Large intestine (tissue), 3 donors: ENCODE measurements at regions not wholly inside any gene's neighbourhood (a gene's known extent, or its start where the extent isn't known, plus 50 kb on each side); places are given as distances from the start of the nearest gene placed in this dataset.

Source experiments
- DNase-seq, 2 donors: peaks; one replicate each; pipeline versions ENCODE4 v3.0.0 to v3.0.0-alpha.2; 2013
- H3K27ac ChIP-seq: one replicate; pipeline ENCODE4 v1.5.1; 2013; ENCODE audit warnings: low read length
- H3K27me3 ChIP-seq: 2 replicates; pipeline ENCODE4 v1.6.1; 2013; ENCODE audit warnings: low read length; ENCODE audit not compliant: control insufficient read depth, insufficient read depth
- H3K36me3 ChIP-seq: 2 replicates; pipeline ENCODE4 v1.6.1; 2013; ENCODE audit warnings: low read length; ENCODE audit not compliant: control insufficient read depth, insufficient read depth
- H3K4me1 ChIP-seq: one replicate; pipeline ENCODE4 v1.6.1; 2013; ENCODE audit warnings: low read length; ENCODE audit not compliant: control insufficient read depth, insufficient read depth
- H3K4me3 ChIP-seq: one replicate; pipeline ENCODE4 v1.5.1; 2013; ENCODE audit warnings: low read length
- H3K9me3 ChIP-seq: one replicate; pipeline ENCODE4 v1.6.1; 2013; ENCODE audit warnings: mild to moderate bottlenecking, low read depth, low read length, moderate library complexity; ENCODE audit not compliant: control insufficient read depth
- WGBS: methylation state at CpG from one replicate; pipeline ENCODE4 v1.1.5; 2013; ENCODE audit warnings: low lambda C conversion rate; ENCODE audit not compliant: insufficient coverage; 5-methylcytosine and 5-hydroxymethylcytosine counted together

DNA sequence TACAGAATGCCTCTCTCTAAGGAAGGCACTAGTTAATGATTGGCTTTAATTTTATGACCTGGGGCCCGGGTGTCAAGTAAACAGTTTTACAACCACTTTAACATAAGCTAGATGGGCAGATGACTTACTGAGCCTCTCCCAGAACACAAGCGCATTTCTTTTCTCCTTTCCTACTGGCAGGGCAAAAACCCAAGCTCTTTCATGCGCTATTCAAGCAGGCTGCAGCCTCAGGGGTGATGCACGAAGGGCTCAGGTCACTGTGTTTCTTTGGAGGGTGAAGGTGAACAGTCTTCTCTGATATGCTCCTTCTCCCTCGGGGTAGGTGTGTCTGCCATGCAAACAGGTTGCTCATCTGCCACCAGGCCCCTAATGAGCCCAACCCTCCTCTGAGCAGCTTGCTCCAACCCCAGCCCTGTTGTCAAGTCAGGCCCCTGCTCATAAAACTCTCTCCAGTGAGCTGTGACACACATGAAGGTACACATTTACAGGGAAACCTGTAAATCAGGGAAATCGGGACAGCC lies 73.5 kb upstream of the CDH4 start:
- peak; percentile 76 to 87 for DNase-seq
- H3K4me3 ChIP-seq: no peak overlapping the region
- H3K27ac ChIP-seq: peak overlapping the region; percentile 80
- no CpG with 5 or more reads among the region's 6 CpGs for WGBS
- H3K36me3 ChIP-seq: no peaks in the 10 kb centered on the region
- peaks cover 17% of the 10 kb centered on the region for H3K4me1 ChIP-seq
- H3K27me3 ChIP-seq: no peaks in the 10 kb centered on the region
- no peaks in the 10 kb centered on the region for H3K9me3 ChIP-seq

DNA sequence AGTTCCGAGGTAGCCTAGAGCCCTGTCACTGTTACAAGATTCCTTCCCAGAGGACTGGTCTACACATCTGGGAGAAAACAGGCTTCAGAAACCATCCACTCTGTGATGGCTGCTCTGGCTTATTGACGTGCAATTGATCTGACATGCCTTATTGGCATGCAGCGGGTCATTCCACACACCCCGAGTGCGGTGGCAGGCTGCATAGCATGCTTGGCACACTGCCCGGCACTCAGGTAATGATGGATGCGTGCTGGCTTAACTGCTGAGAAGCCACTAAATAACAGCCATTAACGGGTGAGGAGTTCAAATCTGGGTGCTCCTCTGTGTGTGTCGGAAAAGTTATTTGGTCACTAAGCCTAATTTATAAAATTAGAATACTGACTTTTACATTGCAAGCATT lies 67.9 kb upstream of the CDH4 start:
- H3K27ac ChIP-seq: no peak overlapping the region
- peaks cover 9% of the 10 kb centered on the region for H3K4me1 ChIP-seq
- H3K9me3 ChIP-seq: no peaks in the 10 kb centered on the region
- H3K36me3 ChIP-seq: no peaks in the 10 kb centered on the region
- no peak overlapping the region for H3K4me3 ChIP-seq
- no peaks in the 10 kb centered on the region for H3K27me3 ChIP-seq
- 80% methylated on average over 1 of the region's 9 CpGs for WGBS
- no peak for DNase-seq

DNA sequence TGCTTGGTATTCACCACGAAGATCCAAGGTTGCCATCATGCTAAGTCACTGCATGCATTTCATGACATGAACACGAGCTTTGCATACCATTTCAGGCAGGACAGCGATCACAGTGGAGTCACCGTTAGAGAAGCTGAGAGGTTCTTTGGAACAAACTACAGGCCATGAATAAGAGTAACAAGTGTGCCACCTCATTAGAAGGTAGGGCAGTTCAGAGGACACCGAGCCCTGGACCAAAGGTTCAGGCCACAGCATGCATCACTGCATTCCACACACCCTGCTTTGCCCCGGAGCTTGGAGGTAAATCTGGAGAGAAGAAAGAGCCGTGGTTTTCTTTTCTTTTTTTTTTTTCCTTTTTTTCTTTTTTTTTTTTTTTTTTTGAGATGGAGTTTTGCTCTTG lies 66.9 kb upstream of the CDH4 start:
- no peaks in the 10 kb centered on the region for H3K36me3 ChIP-seq
- peaks cover 4% of the 10 kb centered on the region for H3K4me1 ChIP-seq
- H3K9me3 ChIP-seq: no peaks in the 10 kb centered on the region
- no peak overlapping the region for H3K4me3 ChIP-seq
- 80% methylated on average over 1 of the region's 7 CpGs for WGBS
- H3K27me3 ChIP-seq: no peaks in the 10 kb centered on the region
- DNase-seq: no peak
- H3K27ac ChIP-seq: no peak overlapping the region

DNA sequence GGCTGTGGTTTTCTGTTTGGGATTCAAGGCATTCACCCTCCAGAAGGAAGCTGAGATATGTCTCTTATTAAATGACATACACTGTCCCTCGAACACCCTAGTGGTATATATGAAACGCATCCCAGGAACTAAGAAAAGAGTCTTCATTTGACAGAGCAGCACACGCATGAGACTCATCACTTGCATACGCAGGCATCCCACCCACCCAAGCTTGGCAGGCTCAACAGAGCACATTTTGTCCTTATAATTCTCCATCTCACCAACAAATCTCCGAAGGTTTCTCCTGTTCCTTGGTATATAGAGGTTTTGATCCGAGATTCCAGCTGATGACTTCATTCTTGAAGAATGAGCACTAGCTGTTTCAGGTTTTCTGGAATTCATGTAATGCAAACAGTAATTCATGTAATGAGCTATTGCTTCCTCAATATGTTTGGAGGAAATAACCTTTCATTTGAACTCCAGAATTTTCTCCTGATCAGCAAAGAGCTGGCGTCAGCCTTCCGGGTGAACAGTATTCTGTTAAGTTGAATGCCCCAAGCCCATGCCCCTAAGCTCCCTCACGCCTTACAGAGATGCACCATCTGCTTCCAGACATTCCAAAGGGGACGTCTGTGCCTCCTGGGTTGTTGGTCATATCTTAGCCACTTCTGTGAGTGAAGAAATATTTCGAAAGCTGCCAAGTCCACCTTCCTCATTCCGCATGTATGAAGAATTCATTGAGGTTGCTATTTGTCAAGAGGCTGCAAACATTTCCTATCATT lies 66.0 kb upstream of the CDH4 start:
- DNase-seq: peak; percentile 11 to 29
- Histone ChIP-seq H3K9me3 (no peaks in the 10 kb centered on the region), H3K36me3 (no peaks in the 10 kb centered on the region), H3K27me3 (no peaks in the 10 kb centered on the region), H3K4me1 (peaks cover 6% of the 10 kb centered on the region), H3K27ac (peak overlapping the region; percentile 33), H3K4me3 (no peak overlapping the region)
- WGBS: no CpG with 5 or more reads among the region's 12 CpGs

DNA sequence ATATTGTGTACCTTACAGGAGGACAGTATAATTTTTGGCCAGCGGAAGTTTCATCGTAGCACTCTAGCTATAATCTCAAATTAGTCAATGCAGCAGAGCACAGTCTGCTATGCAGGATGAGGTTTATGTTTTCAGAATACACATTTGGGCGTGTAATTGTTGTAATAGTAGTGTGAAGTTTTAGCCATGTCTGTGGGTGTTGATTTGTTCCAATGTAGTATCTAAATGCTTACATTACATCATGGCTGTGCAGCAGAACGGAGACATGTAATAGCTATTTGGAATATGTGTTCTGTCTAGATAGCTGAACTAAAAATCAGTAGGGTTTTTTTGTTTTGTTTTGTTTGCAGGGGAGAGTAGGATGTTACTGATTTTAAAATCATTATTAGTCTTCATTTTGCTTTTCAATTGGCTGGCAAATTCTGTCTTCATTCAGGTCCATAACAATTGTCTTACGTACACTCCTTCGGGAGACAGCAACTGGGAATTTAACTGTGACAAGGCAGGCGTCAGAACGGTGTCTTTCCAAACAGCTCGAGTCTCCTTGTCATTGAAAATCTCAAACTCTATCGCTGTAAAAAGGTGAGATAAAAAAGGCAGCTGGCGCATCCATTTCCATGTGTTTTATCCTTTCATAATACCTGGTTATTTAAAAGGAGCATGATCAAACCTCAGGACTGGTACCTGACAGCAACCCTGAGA lies 65.1 kb upstream of the CDH4 start:
- DNase-seq: no peak
- Histone ChIP-seq H3K4me3 (no peak overlapping the region), H3K27me3 (no peaks in the 10 kb centered on the region), H3K36me3 (no peaks in the 10 kb centered on the region), H3K27ac (peak overlapping the region; percentile 30), H3K4me1 (peaks cover 7% of the 10 kb centered on the region), H3K9me3 (no peaks in the 10 kb centered on the region)
- 63% methylated on average over 4 of the region's 11 CpGs for WGBS

DNA sequence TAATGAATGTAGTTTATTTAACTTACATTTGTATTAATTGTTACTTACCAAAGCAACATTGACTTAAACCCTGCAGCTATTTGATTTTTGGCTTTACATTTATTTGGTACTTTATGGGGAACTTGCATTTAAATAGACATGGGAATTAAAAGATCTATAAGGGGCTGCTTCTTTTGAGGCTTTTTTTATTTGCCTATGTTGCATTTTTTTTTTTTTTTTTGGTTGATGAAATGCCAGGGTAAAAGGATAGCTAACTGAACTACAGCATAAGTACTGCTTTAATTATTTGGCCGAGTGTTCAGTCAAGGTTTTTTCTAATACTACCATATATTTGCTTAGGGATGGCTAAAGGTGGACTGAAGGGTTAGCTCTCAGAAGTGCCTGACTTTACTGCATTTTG lies 62.5 kb upstream of the CDH4 start:
- Histone ChIP-seq H3K36me3 (no peaks in the 10 kb centered on the region), H3K27me3 (no peaks in the 10 kb centered on the region), H3K27ac (no peak overlapping the region), H3K9me3 (no peaks in the 10 kb centered on the region), H3K4me1 (peaks cover 10% of the 10 kb centered on the region), H3K4me3 (no peak overlapping the region)
- no peak for DNase-seq
- no CpG with 5 or more reads among the region's 1 CpG for WGBS

DNA sequence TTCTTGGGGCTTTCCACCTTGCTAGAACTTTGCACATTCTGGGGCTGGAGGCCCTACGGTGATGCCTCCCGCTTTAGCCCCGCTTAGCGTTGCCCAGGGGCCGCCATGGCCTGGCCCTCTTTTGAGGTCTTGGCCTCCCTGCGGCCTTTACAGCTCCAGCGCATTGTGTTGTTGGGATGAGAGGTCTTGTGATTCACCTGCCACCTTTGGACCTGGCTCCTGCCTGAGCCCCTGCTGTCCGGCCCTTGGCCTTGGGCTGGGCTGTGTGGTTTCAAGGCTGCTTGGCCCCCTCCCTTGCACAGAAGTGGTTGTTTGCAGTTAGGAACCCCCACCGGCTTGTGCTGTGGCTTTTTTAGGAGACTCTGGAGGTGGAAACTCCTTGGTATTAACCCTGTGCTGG lies 61.0 kb upstream of the CDH4 start:
- Histone ChIP-seq H3K4me3 (no peak overlapping the region), H3K36me3 (no peaks in the 10 kb centered on the region), H3K27ac (no peak overlapping the region), H3K4me1 (peaks cover 10% of the 10 kb centered on the region), H3K9me3 (no peaks in the 10 kb centered on the region), H3K27me3 (no peaks in the 10 kb centered on the region)
- WGBS: no CpG with 5 or more reads among the region's 9 CpGs
- peak; percentile 52 to 71 for DNase-seq

DNA sequence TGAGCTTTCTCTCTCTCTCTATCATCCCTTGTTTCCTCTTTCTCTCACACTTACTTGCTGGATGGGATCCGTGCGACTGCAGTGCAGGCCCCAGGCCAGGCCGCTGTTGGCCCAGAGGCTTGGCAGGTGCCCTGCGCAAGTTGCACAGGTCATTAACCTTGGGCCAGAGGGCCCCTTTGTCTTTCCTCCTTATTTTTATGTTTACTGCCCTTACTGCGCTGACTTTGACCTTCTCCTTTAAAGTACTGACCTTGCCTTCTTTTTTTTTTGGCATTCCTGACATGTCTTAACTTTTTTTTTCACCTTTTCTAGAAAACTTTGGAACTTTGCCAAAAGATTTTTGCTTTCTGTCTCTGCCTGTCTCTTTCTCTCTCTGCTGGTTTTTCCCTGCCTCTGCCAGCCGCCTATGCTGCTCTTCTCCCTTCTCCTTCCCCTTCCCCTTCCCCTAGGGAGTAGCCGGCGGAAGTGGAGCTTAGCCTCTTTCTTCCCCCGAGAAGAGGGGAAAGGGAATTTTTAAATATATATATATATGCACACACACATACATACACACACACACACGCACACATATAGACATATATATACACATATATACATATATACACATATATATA lies 59.6 kb upstream of the CDH4 start:
- DNase-seq: peak in 1 of 2 donors; percentile 57
- Histone ChIP-seq H3K27ac (peak overlapping the region; percentile 42), H3K9me3 (no peaks in the 10 kb centered on the region), H3K4me3 (no peak overlapping the region), H3K4me1 (peaks cover 6% of the 10 kb centered on the region), H3K36me3 (no peaks in the 10 kb centered on the region), H3K27me3 (no peaks in the 10 kb centered on the region)
- WGBS: 26% methylated on average over 5 of the region's 10 CpGs

DNA sequence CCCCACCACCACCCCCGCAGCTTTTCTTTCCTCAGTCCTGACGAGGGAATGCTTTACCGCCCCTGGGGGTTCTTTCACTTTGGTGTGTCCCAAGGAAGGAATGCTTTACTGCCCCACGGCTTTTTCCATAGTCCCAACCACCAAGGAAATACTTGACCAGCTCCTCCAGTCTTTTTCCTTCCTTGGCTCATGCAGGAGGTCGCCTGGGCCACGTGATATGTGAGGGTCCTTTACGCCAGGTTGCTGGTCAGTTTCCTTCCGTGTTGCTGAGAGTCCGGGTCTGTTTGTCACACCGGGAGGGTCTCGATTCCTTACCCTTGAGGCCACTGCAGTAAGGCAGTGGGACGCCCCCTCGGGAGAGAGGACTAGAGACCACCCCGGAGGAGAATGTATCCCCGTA lies 58.9 kb upstream of the CDH4 start:
- H3K9me3 ChIP-seq: no peaks in the 10 kb centered on the region
- no peaks in the 10 kb centered on the region for H3K27me3 ChIP-seq
- H3K36me3 ChIP-seq: no peaks in the 10 kb centered on the region
- no peak for DNase-seq
- no peak overlapping the region for H3K4me3 ChIP-seq
- no peak overlapping the region for H3K27ac ChIP-seq
- H3K4me1 ChIP-seq: peaks cover 6% of the 10 kb centered on the region
- WGBS: no CpG with 5 or more reads among the region's 15 CpGs
